Activated CD4-positive, alpha-beta T cell treated with anti-CD3 and anti-CD28 coated beads for 24 hours (primary cell): ENCODE measurements at regions not wholly inside any gene's neighbourhood (a gene's known extent, or its start where the extent isn't known, plus 50 kb on each side); places are given as distances from the start of the nearest gene placed in this dataset.
"Not testable (repeated sequence)": the region's sequence is repeated elsewhere in the genome, so short reads cannot be mapped to it uniquely, and the experiment has no call there.

Source experiments
- DNase-seq, 2 donors: peaks; one replicate each; pipeline ENCODE4 v3.0.0-alpha.2; 2020; ENCODE audit warnings: low read depth in 2 of 2

- no peak for DNase-seq
These were observed 361.0 kb downstream of the CD83 start for GRCh38 chr6:14478381-14479225.

- DNase-seq = not testable (repeated sequence)
These were observed 364.4 kb downstream of the CD83 start for GRCh38 chr6:14481946-14482345.

GRCh38 chr6:14487625-14488024, 370.1 kb downstream of the CD83 start:
- no peak for DNase-seq

GRCh38 chr6:14488180-14488579, 370.6 kb downstream of the CD83 start:
- DNase-seq = no peak

DNA sequence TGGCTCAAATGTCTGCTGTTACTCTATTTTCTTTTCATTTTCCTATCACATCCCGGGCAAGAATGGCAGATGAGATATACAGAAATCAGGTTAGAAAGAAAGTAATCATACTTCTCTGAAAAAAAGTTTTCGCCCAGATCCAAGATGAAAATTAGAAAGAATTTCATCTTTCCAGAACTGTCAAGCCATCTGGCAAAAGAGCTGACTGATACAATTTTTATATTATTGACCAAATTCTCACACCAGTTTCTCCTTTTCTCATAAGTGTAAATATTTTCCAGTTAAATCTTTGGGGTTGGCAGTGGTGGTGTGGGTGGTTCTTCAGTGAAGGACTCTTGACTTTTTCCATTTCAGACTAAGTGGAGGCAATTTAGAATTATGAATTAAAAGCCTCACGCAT, 371.9 kb downstream of the CD83 start:
- no peak for DNase-seq

DNA sequence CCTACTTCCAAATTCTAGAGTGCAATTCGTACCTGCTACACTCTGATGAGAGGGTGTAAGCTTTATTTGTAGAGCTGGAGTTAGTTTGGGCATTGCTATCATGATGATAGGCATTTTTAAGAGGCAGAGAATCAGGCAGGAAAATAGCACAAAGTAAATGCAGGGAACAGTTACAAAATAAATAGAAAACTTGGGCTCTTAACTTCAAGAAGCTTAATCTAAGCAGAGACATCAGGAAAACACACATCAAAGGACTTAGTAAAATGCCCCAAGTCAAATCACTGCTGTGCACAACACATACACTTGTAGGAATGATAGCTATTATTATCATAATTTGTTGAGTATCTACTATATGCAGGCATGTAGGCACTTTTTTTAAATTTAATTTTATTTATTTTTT, 381.2 kb downstream of the CD83 start:
- DNase-seq = no peak

DNA sequence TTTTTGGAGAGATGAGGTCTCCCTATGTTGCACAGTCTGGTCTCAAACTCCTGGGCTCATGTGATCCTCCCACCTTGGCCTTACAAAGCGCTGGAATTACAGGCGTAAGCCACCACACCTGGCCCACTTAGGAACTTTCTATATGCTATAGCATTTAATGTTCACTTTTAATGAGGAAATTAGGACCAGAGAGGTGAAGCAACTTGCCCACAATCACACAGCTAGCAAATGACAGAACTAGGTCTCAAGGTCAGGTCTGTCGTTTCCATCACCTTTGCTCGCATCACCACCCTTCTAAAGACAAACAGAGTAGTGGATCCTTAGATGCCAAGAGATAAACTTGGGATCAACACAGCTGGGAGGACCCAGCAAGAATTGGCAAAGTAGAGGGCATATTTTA, 381.7 kb downstream of the CD83 start:
- DNase-seq = no peak

DNA sequence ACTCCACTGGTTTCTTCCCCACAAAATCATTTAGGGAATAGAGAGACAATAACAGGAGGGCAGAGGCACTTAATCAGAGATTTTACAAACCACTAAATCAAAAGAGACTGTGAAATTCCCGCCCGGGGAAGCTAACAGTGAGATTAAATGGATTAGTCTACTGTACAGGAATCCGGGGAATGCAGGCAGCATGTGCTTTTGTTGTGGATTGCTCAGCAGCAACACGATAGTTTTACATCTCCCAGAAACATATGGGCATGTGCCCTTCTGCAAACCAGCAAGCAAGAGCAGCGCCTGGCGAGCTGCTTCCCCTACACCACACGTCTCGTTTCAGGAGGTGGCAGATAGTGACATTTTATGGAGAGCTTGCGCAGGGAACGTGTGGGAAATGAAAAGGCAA, 382.3 kb downstream of the CD83 start:
- DNase-seq = no peak

- DNase-seq = no peak
These were observed 383.2 kb downstream of the CD83 start for GRCh38 chr6:14500809-14501208.

DNA sequence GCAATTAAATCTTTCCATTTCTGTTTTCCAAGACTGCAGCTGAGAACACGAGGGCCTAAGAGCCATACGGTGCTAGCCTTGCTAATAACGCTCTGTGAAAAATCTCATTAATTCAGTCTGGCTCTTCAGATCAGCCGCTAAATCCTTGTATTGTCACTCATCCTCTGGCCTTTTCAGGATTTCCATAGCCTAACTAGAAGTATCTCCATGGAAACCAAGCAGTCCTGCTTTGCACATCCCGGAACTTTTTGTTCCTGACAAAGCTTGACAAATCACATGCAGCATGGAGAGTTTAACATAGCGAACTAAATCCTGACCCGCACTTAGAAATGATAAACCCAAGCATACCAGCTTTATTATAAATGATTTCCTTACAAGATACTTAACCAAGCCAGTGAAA, 383.7 kb downstream of the CD83 start:
- no peak for DNase-seq

DNA sequence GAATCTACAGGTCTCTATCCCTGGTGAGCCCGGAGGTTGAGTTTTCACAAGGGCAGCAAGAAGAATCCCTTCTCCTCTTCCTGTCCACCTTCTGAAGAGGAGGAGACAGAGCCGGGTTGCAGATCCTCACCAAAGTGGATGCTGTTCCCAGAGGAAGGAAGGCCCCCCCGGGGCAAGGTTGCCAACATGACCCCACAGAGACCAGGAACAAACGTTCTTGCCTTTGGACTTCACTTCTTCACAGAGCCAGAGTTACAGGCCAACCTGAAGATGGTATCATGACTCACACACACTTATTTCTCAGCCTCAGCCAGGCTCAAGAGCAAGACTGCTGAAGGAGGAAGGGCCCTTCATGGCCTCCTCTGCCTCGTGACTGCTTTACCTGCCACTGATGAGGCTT, 384.3 kb downstream of the CD83 start:
- no peak for DNase-seq

- no peak for DNase-seq
These were observed 385.0 kb downstream of the CD83 start for GRCh38 chr6:14502551-14502950.

DNA sequence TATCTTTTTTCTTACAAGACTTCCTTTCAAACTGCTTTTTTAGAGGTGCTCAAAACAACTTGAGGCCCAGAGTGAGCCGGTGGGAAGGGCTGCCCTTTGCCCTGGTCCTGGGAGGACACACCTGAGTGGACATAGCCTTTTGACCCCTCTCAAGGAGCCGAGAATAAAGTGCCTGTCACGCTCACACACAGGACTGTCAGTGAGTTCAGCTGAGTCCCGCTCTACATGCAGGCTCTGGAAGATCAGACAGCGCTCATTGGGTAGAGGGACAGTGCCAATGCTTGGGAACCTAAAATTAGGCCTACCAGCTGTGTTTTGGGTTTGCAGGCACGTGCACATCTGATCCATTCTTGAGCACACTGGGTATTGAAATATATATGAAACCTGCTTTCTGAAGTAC, 387.8 kb downstream of the CD83 start:
- DNase-seq = no peak

DNA sequence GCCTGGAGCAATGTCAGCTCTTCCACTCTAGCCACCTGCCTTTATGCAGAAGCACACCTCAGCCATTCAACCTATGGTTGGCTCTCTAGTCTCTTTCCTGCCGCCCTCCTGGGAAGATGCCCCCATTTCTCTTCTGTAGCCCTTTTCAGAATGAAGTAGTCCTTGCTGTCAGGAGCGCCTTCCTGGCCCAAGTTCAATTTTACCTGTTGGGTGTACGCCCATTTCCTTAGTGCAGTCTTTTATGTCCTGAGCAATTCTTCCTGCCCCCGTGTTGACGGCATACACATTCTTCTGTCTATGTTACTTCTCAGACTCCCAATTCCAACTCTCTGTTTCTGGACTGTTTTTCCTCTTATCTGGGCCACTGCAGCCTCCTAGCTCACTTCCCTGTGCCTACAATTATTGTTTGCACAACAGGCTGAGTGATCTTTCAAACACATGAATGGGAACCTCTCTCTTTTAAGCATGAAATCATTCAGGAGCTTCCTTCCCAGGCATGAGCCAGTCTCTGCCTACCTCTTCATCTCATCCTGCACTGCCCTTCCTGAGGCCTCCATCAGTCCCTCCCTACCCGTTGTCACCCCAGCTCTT, 389.2 kb downstream of the CD83 start:
- no peak for DNase-seq

- DNase-seq = no peak
These were observed 391.5 kb downstream of the CD83 start for GRCh38 chr6:14509120-14509519.

- no peak for DNase-seq
These were observed 392.5 kb downstream of the CD83 start for GRCh38 chr6:14510038-14510437.

DNA sequence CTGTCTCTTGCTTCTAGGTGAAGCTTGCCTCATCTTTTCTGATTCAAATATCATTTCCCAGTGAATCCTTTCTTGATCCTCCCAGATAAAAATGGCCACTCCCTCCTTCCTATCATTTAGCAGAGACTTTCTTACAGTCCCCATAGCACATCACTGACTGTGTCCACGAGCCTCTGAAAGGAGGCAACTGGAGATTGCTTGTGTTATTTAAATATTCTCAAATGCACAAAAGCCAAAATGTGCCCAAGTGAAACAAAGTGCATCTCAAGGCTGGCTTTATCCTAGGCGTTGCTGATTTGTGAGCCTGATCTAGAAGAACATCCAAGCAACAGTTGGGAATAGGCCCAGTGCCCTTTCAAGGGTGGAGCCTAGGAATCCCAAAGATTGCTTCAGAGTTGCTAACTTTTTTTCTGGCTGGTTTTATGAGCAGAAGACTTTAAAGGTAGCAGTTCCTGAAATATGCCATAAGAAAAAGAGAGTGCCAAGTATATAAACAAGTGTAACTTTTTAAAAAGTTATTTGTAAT, 393.6 kb downstream of the CD83 start:
- DNase-seq = no peak

DNA sequence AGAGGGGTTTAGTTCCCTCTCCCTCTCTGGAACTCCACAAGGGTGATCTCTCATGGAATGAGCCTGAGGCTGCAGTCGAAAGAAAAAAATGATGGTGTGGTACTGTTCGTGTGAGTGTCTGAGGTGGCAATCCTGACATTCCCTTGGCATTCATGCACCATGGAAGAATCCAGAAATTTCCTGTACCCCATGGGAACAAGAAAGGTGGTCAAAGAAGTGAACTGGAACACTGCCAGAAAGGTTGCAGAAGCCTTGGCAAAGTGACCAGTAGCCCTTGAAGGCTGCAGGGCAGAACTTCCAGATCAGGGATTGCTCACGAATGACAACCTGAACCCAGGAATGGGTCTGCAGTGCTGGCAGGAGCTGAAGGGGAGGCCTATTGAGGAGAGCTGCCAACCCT, 394.7 kb downstream of the CD83 start:
- DNase-seq = no peak

- no peak for DNase-seq
These were observed 396.2 kb downstream of the CD83 start for GRCh38 chr6:14513496-14514393.

- no peak for DNase-seq
These were observed 399.4 kb downstream of the CD83 start for GRCh38 chr6:14516956-14517355.

- DNase-seq = no peak
These were observed 400.0 kb downstream of the CD83 start for GRCh38 chr6:14517516-14518105.
